Gastrocnemius medialis (tissue), 4 donors: ENCODE measurements at regions not wholly inside any gene's neighbourhood (a gene's known extent, or its start where the extent isn't known, plus 50 kb on each side); places are given as distances from the start of the nearest gene placed in this dataset.

Experiments
- ATAC-seq, 2 donors: fragments of 150-250 bp; one replicate each; pipeline ENCODE4 v1.9.1; 2016
- DNase-seq, 2 donors: peaks; one replicate each; pipeline ENCODE4 v3.0.0-alpha.2; 2019
- H3K27ac ChIP-seq, 4 donors: fragments of 200-600 bp; sonication (generic); 1 replicate in 1 of 4; 2 replicates in 3 of 4; pipeline ENCODE4 v1.5.1; 2016 to 2018; ENCODE audit warnings: mild to moderate bottlenecking in 2 of 4, moderate library complexity in 1 of 4
- H3K27me3 ChIP-seq, 3 donors: fragments of 200-600 bp; sonication (generic) in 2 of 3; 1 replicate in 1 of 3; 2 replicates in 2 of 3; pipeline versions ENCODE4 v1.5.1 to v1.6.0; 2016 to 2019; ENCODE audit warnings: mild to moderate bottlenecking in 1 of 3, moderate library complexity in 1 of 3
- H3K36me3 ChIP-seq, 2 donors: fragments of 200-600 bp; sonication (generic) in 1 of 2; one replicate each; pipeline ENCODE4 v1.5.1; 2017 to 2018
- H3K4me1 ChIP-seq, 2 donors: fragments of 200-600 bp; sonication (generic) in 1 of 2; one replicate each; pipeline ENCODE4 v1.5.1; 2016 to 2017; ENCODE audit warnings: mild to moderate bottlenecking in 2 of 2
- H3K4me3 ChIP-seq, 4 donors: fragments of 200-600 bp; sonication (generic) in 3 of 4; 1 replicate in 1 of 4; 2 replicates in 3 of 4; pipeline ENCODE4 v1.5.1; 2016 to 2019; ENCODE audit warnings: mild to moderate bottlenecking in 2 of 4
- H3K9me3 ChIP-seq, 3 donors: fragments of 200-600 bp; sonication (generic) in 2 of 3; 1 replicate in 1 of 3; 2 replicates in 2 of 3; pipeline ENCODE4 v1.5.1; 2016 to 2019
- POLR2A ChIP-seq, 2 donors: fragments of 450-650 bp; IDR thresholded peaks; one replicate each; pipeline ENCODE4 v1.6.1; 2017; ENCODE audit warnings: antibody characterized with exemption in 2 of 2, mild to moderate bottlenecking in 2 of 2, moderate library complexity in 2 of 2
- in situ Hi-C, 4 donors: fragments of 200-750 bp; cut with MboI; loops; one replicate each; pipeline versions ENCODE4 v1.15.0 to v1.8.0; 2017; ENCODE audit warnings: low sequenced_read_pairs in 4 of 4
- intact Hi-C: fragments of 100-400 bp; cut with DNase I; formaldehyde crosslinking; loops from one replicate; pipeline ENCODE4 v1.15.1; 2023; ENCODE audit warnings: low total_unique reads
- TF ChIP-seq, protein P1 (sequence below), 5 experiments: fragments of 450-650 bp in 3 of 5; fragments of 200-600 bp in 2 of 5; sonication (generic) in 2 of 5; IDR thresholded peaks in 4 of 5; conservative IDR thresholded peaks in 1 of 5; 1 replicate in 4 of 5; 2 replicates in 1 of 5; pipeline ENCODE4 v1.5.1; 2016 to 2019; ENCODE audit warnings: antibody characterized with exemption in 5 of 5, mild to moderate bottlenecking in 3 of 5, moderate library complexity in 3 of 5

DNA sequence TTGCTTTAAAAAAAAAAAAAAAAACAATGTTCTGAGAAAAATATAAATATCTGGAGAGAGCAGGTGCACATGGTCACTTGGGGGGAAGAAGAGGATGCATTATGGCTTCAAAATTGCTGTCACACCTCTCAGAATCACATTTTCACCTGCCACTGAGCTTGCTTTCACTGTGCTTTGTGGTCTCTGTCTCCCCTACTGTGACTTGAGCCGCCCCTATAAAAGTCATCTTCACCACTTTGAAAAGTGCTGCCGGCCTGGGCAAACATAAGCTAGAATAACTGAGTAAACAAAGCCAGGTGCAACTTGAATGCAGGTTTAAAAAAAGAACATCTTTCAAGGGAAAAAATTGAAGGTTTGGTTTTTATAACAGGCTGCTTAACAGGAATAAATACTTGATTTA lies 368.1 kb upstream of the GRIA1 start:
- no peaks in the 10 kb centered on the region for H3K27me3 ChIP-seq
- H3K9me3 ChIP-seq = no peaks in the 10 kb centered on the region
- H3K4me3 ChIP-seq = no peak overlapping the region
- intact Hi-C loops (no loop called here), in situ Hi-C loops (no loop called here)
- no peak overlapping the region for H3K27ac ChIP-seq
- no peak for DNase-seq
- H3K4me1 ChIP-seq = no peaks in the 10 kb centered on the region
- no peaks in the 10 kb centered on the region for H3K36me3 ChIP-seq
- no peak for ATAC-seq
- TF ChIP-seq POLR2A (IDR thresholded peaks at IDR 0.05) = no peak
- TF ChIP-seq, protein P1, sequence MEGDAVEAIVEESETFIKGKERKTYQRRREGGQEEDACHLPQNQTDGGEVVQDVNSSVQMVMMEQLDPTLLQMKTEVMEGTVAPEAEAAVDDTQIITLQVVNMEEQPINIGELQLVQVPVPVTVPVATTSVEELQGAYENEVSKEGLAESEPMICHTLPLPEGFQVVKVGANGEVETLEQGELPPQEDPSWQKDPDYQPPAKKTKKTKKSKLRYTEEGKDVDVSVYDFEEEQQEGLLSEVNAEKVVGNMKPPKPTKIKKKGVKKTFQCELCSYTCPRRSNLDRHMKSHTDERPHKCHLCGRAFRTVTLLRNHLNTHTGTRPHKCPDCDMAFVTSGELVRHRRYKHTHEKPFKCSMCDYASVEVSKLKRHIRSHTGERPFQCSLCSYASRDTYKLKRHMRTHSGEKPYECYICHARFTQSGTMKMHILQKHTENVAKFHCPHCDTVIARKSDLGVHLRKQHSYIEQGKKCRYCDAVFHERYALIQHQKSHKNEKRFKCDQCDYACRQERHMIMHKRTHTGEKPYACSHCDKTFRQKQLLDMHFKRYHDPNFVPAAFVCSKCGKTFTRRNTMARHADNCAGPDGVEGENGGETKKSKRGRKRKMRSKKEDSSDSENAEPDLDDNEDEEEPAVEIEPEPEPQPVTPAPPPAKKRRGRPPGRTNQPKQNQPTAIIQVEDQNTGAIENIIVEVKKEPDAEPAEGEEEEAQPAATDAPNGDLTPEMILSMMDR (IDR thresholded peaks at IDR 0.05 in 4 of 5, conservative IDR thresholded peaks at IDR 0.05 in 1 of 5) = no peak

DNA sequence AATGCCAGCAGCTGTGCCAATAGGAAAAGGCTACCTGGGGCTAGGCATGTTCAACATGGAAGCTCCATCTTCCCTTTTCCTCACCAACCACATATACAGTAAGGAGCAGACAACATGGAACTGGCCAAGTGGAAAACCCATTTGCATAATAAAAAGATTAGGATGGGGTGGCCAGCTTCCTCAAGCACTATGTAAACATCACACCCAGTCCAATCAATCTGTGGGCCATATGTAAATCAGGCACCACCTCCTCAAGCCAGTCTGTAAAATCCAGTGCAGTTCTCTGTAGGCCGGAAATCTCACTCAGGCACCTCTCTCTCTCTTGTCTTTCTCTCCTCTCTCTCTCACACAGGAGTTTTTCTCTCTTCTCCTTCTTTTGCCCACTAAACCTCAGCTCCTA lies 360.2 kb upstream of the GRIA1 start:
- H3K27ac ChIP-seq = no peak overlapping the region
- ATAC-seq = no peak
- intact Hi-C loops (no loop called here), in situ Hi-C loops (loop anchor here in 2 of 4 donors (25.0 kb wide), 1 partner anchor 568 kb away; no protein-coding TSS in a partner anchor)
- no peaks in the 10 kb centered on the region for H3K9me3 ChIP-seq
- no peaks in the 10 kb centered on the region for H3K4me1 ChIP-seq
- DNase-seq = no peak
- H3K4me3 ChIP-seq = no peak overlapping the region
- no peaks in the 10 kb centered on the region for H3K27me3 ChIP-seq
- no peaks in the 10 kb centered on the region for H3K36me3 ChIP-seq
- TF ChIP-seq, protein P1 (IDR thresholded peaks at IDR 0.05 in 4 of 5, conservative IDR thresholded peaks at IDR 0.05 in 1 of 5) = no peak
- TF ChIP-seq POLR2A (IDR thresholded peaks at IDR 0.05) = no peak

DNA sequence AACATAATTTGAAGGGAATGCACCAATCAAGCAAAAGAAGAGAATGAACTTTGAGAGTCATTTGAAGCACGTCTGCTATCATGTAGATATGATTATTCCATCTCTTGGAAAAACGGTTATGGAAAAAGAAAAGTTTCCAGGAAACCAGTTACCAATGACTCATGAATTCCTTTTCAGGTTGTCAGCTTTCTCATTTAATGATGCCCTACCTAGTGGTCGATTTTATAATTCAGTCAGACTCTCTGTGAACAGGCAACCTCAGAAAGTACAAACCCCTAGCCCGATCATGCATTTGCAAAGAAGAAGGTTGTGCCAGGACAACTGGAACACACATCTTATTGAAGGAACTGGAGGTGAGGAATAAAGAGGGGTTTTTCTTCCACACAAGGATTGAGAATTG lies 355.1 kb upstream of the GRIA1 start:
- no peak for DNase-seq
- TF ChIP-seq, protein P1 (IDR thresholded peaks at IDR 0.05 in 4 of 5, conservative IDR thresholded peaks at IDR 0.05 in 1 of 5) = no peak
- no peak for TF ChIP-seq POLR2A (IDR thresholded peaks at IDR 0.05)
- in situ Hi-C loops = loop anchor here in 2 of 4 donors (25.0 kb wide), 1 partner anchor 573 kb away; no protein-coding TSS in a partner anchor
- intact Hi-C loops = no loop called here
- no peak overlapping the region for H3K27ac ChIP-seq
- no peaks in the 10 kb centered on the region for H3K9me3 ChIP-seq
- ATAC-seq = no peak
- H3K27me3 ChIP-seq = no peaks in the 10 kb centered on the region
- no peaks in the 10 kb centered on the region for H3K4me1 ChIP-seq
- H3K36me3 ChIP-seq = no peaks in the 10 kb centered on the region
- no peak overlapping the region for H3K4me3 ChIP-seq

DNA sequence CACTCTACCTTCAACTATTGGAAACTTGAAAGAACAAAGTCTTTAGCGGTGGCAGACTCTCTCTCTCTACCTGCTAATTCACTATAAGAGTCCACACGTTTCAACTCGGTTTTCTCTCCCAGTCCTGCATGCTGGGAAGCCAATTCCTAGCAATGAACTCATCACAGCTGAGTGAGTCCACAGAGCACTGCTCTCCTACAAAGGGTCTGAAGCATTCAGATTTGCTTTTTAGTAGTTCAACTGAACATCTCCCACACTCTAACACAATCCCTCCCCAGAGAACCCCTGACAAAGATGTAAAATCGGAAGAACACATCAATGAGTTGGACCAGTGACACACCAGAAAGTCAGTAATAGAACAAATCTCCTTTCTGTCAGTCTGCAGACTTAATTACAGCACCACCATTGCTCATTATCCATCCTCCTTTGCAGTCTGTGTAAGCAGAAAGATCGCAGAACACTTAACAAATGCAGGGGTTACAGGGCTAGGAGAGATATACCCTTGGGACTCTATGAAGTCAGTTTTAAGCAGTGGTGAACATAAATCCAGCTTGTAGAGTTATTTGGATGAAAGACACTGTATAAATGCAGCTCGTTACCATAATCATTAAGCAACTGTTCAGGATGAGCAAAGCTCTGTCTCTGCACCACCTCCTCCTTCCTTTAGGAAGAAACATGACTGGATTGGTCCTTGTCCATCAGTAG lies 353.4 kb upstream of the GRIA1 start:
- DNase-seq = no peak
- H3K36me3 ChIP-seq = no peaks in the 10 kb centered on the region
- no peak overlapping the region for H3K27ac ChIP-seq
- no peaks in the 10 kb centered on the region for H3K9me3 ChIP-seq
- no peak overlapping the region for H3K4me3 ChIP-seq
- in situ Hi-C loops = loop anchor here in 2 of 4 donors (25.0 kb wide), 1 partner anchor 575 kb away; no protein-coding TSS in a partner anchor
- no peaks in the 10 kb centered on the region for H3K4me1 ChIP-seq
- intact Hi-C loops = no loop called here
- H3K27me3 ChIP-seq = no peaks in the 10 kb centered on the region
- TF ChIP-seq, protein P1 (IDR thresholded peaks at IDR 0.05 in 4 of 5, conservative IDR thresholded peaks at IDR 0.05 in 1 of 5) = no peak
- no peak for TF ChIP-seq POLR2A (IDR thresholded peaks at IDR 0.05)
- ATAC-seq = no peak
